ENCODE measurements at regions not wholly inside any gene's neighbourhood (a gene's known extent, or its start where the extent isn't known, plus 50 kb on each side); places are given as distances from the start of the nearest gene placed in this dataset.
"Not testable (repeated sequence)": the region's sequence is repeated elsewhere in the genome, so short reads cannot be mapped to it uniquely, and the experiment has no call there.

- no peaks in the 10 kb centered on the region for H3K36me3 Mint-ChIP-seq (ENCODE audit: low read depth)
- H3K4me3 Mint-ChIP-seq = no peak overlapping the region
- DNase-seq (ENCODE audit: low read depth, low spot score) = no peak
- no peak overlapping the region for H3K27ac Mint-ChIP-seq (ENCODE audit: unreplicated experiment)
- H3K27me3 Mint-ChIP-seq (ENCODE audit: low read depth) = peaks cover 2% of the 10 kb centered on the region
- H3K4me1 Mint-ChIP-seq = peaks cover 4% of the 10 kb centered on the region
- no peak for TF ChIP-seq CTCF (conservative IDR thresholded peaks at IDR 0.05)
- H3K9me3 Mint-ChIP-seq = no peaks in the 10 kb centered on the region
These were observed 78.5 kb upstream of the PKP2 start for GRCh38 chr12:32975122-32975521.

- Mint-ChIP-seq H3K36me3 (ENCODE audit: low read depth) (no peaks in the 10 kb centered on the region), H3K9me3 (no peaks in the 10 kb centered on the region), H3K27ac (ENCODE audit: unreplicated experiment) (no peak overlapping the region)
These were observed 74.0 kb upstream of the PKP2 start for GRCh38 chr12:32970465-32971110.

GRCh38 chr12:32964981-32965585, 68.5 kb upstream of the PKP2 start:
- no peaks in the 10 kb centered on the region for H3K4me1 Mint-ChIP-seq
- DNase-seq (ENCODE audit: low read depth, low spot score) = no peak
- no peak overlapping the region for H3K4me3 Mint-ChIP-seq
- H3K27me3 Mint-ChIP-seq (ENCODE audit: low read depth) = no peaks in the 10 kb centered on the region
- no peak for TF ChIP-seq CTCF (conservative IDR thresholded peaks at IDR 0.05)
- H3K27ac Mint-ChIP-seq (ENCODE audit: unreplicated experiment) = no peak overlapping the region
- H3K9me3 Mint-ChIP-seq = no peaks in the 10 kb centered on the region
- no peaks in the 10 kb centered on the region for H3K36me3 Mint-ChIP-seq (ENCODE audit: low read depth)

More at GRCh38 chr12:32970465-32971110, 74.0 kb upstream of the PKP2 start:
- Mint-ChIP-seq H3K4me3 (no peak overlapping the region), H3K27me3 (ENCODE audit: low read depth) (peaks cover 2% of the 10 kb centered on the region), H3K4me1 (no peaks in the 10 kb centered on the region)
- no peak for DNase-seq (ENCODE audit: low read depth, low spot score)
- no peak for TF ChIP-seq CTCF (conservative IDR thresholded peaks at IDR 0.05)

GRCh38 chr12:32956418-32956817, 59.8 kb upstream of the PKP2 start:
- H3K4me1 Mint-ChIP-seq; H3K4me3 Mint-ChIP-seq; H3K9me3 Mint-ChIP-seq; DNase-seq (ENCODE audit: low read depth, low spot score); H3K27me3 Mint-ChIP-seq (ENCODE audit: low read depth); H3K27ac Mint-ChIP-seq (ENCODE audit: unreplicated experiment); H3K36me3 Mint-ChIP-seq (ENCODE audit: low read depth): not testable (repeated sequence)

- peaks cover 16% of the 10 kb centered on the region for H3K27me3 Mint-ChIP-seq (ENCODE audit: low read depth)
- no peak for TF ChIP-seq CTCF (conservative IDR thresholded peaks at IDR 0.05)
- no peak for DNase-seq (ENCODE audit: low read depth, low spot score)
- H3K9me3 Mint-ChIP-seq = no peaks in the 10 kb centered on the region
- no peak overlapping the region for H3K4me3 Mint-ChIP-seq
- no peak overlapping the region for H3K27ac Mint-ChIP-seq (ENCODE audit: unreplicated experiment)
- no peaks in the 10 kb centered on the region for H3K4me1 Mint-ChIP-seq
- no peaks in the 10 kb centered on the region for H3K36me3 Mint-ChIP-seq (ENCODE audit: low read depth)
These were observed 56.1 kb upstream of the PKP2 start for GRCh38 chr12:32952681-32953080.

- no peak overlapping the region for H3K27ac Mint-ChIP-seq (ENCODE audit: unreplicated experiment)
- H3K27me3 Mint-ChIP-seq (ENCODE audit: low read depth) = peaks cover 16% of the 10 kb centered on the region
- H3K36me3 Mint-ChIP-seq (ENCODE audit: low read depth) = no peaks in the 10 kb centered on the region
- H3K4me3 Mint-ChIP-seq = no peak overlapping the region
- no peaks in the 10 kb centered on the region for H3K9me3 Mint-ChIP-seq
- no peak for DNase-seq (ENCODE audit: low read depth, low spot score)
- no peaks in the 10 kb centered on the region for H3K4me1 Mint-ChIP-seq
- TF ChIP-seq CTCF (conservative IDR thresholded peaks at IDR 0.05) = no peak
These were observed 53.2 kb upstream of the PKP2 start for GRCh38 chr12:32949815-32950214.
